DMS79 (cell line): ENCODE measurements at regions not wholly inside any gene's neighbourhood (a gene's known extent, or its start where the extent isn't known, plus 50 kb on each side); places are given as distances from the start of the nearest gene placed in this dataset.
"Not testable (repeated sequence)": the region's sequence is repeated elsewhere in the genome, so short reads cannot be mapped to it uniquely, and the experiment has no call there.

Source experiments
- DNase-seq: peaks from one replicate; lab custom pipeline; 2025; lab: John Stamatoyannopoulos, UW

GRCh38 chr5:36478646-36479317, 127.6 kb upstream of the SLC1A3 start:
- no peak for DNase-seq

GRCh38 chr5:36481454-36482120, 124.8 kb upstream of the SLC1A3 start:
- no peak for DNase-seq

- no peak for DNase-seq
These were observed 123.6 kb upstream of the SLC1A3 start for GRCh38 chr5:36482812-36483211.

GRCh38 chr5:36489505-36489904, 116.9 kb upstream of the SLC1A3 start:
- no peak for DNase-seq

GRCh38 chr5:36491856-36492255, 114.5 kb upstream of the SLC1A3 start:
- no peak for DNase-seq

GRCh38 chr5:36492984-36493654, 113.3 kb upstream of the SLC1A3 start:
- DNase-seq = no peak

- no peak for DNase-seq
These were observed 112.4 kb upstream of the SLC1A3 start for GRCh38 chr5:36494028-36494427.

- DNase-seq = no peak
These were observed 111.4 kb upstream of the SLC1A3 start for GRCh38 chr5:36494841-36495601.

GRCh38 chr5:36495611-36496010, 110.8 kb upstream of the SLC1A3 start:
- DNase-seq = no peak

- no peak for DNase-seq
These were observed 109.9 kb upstream of the SLC1A3 start for GRCh38 chr5:36496471-36496870.

GRCh38 chr5:36502608-36503007, 103.8 kb upstream of the SLC1A3 start:
- DNase-seq = peak; percentile 7

- no peak for DNase-seq
These were observed 101.4 kb upstream of the SLC1A3 start for GRCh38 chr5:36505021-36505420.

- DNase-seq = no peak
These were observed 99.0 kb upstream of the SLC1A3 start for GRCh38 chr5:36507332-36507952.

GRCh38 chr5:36508331-36508730, 98.1 kb upstream of the SLC1A3 start:
- not testable (repeated sequence) for DNase-seq

GRCh38 chr5:36513647-36514046, 92.8 kb upstream of the SLC1A3 start:
- DNase-seq = not testable (repeated sequence)

GRCh38 chr5:36519881-36520280, 86.5 kb upstream of the SLC1A3 start:
- no peak for DNase-seq

- DNase-seq = no peak
These were observed 85.2 kb upstream of the SLC1A3 start for GRCh38 chr5:36521219-36521618.

GRCh38 chr5:36521838-36522745, 84.3 kb upstream of the SLC1A3 start:
- DNase-seq = no peak

- no peak for DNase-seq
These were observed 83.7 kb upstream of the SLC1A3 start for GRCh38 chr5:36522746-36523065.

- no peak for DNase-seq
These were observed 83.0 kb upstream of the SLC1A3 start for GRCh38 chr5:36523450-36523849.

GRCh38 chr5:36523926-36524325, 82.5 kb upstream of the SLC1A3 start:
- no peak for DNase-seq
